ENCODE measurements at regions not wholly inside any gene's neighbourhood (a gene's known extent, or its start where the extent isn't known, plus 50 kb on each side); places are given as distances from the start of the nearest gene placed in this dataset.

GRCh38 chr9:108389056-108389455 is 466.7 kb downstream of the ACTL7B start:
- no peak for TF ChIP-seq POLR2A (IDR thresholded peaks at IDR 0.05)
- TF ChIP-seq CTCF (IDR thresholded peaks at IDR 0.05), result no peak
